ENCODE measurements at regions not wholly inside any gene's neighbourhood (a gene's known extent, or its start where the extent isn't known, plus 50 kb on each side); places are given as distances from the start of the nearest gene placed in this dataset.
A peak's percentile ranks its signal among the peaks of the same experiment; 100 is the strongest.

GRCh38 chr1:243917863-243918565 is 68.0 kb upstream of the AKT3 start:
- Histone ChIP-seq H3K9me3 (ENCODE audit: control insufficient read depth in 5 of 5, low read length in 5 of 5) (no peaks in the 10 kb centered on the region), H3K27me3 (ENCODE audit: control insufficient read depth in 5 of 5, insufficient read depth in 4 of 5, low read length in 5 of 5) (peaks cover 3 to 24% (median 12%) of the 10 kb centered on the region in 5 donors), H3K4me1 (ENCODE audit: control insufficient read depth in 5 of 5, insufficient read depth in 5 of 5, low read length in 5 of 5) (peaks cover 0 to 19% (median 15%) of the 10 kb centered on the region in 5 donors), H3K9ac (ENCODE audit: low read length in 5 of 5) (peak overlapping the region in 3 of 5 donors; percentile 48 to 70 (median 51)), H3K27ac (ENCODE audit: low read depth, low read length) (peak overlapping the region; percentile 29), H3K36me3 (ENCODE audit: control insufficient read depth in 5 of 5, insufficient read depth in 5 of 5, low read length in 5 of 5) (no peaks in the 10 kb centered on the region), H3K4me3 (ENCODE audit: low read depth in 1 of 5, low read length in 5 of 5) (peak overlapping the region; percentile 64 to 86 (median 79))

GRCh38 chr1:243917177-243917862 is 67.3 kb upstream of the AKT3 start:
- Histone ChIP-seq H3K9me3 (ENCODE audit: control insufficient read depth in 5 of 5, low read length in 5 of 5) (no peaks in the 10 kb centered on the region), H3K9ac (ENCODE audit: low read length in 5 of 5) (peak overlapping the region in 3 of 5 donors; percentile 48 to 70 (median 51)), H3K4me1 (ENCODE audit: control insufficient read depth in 5 of 5, insufficient read depth in 5 of 5, low read length in 5 of 5) (peaks cover 0 to 19% (median 15%) of the 10 kb centered on the region in 5 donors), H3K27ac (ENCODE audit: low read depth, low read length) (no peak overlapping the region), H3K27me3 (ENCODE audit: control insufficient read depth in 5 of 5, insufficient read depth in 4 of 5, low read length in 5 of 5) (peaks cover 3 to 24% (median 12%) of the 10 kb centered on the region in 5 donors), H3K4me3 (ENCODE audit: low read depth in 1 of 5, low read length in 5 of 5) (peak overlapping the region; percentile 64 to 86 (median 79)), H3K36me3 (ENCODE audit: control insufficient read depth in 5 of 5, insufficient read depth in 5 of 5, low read length in 5 of 5) (no peaks in the 10 kb centered on the region)

GRCh38 chr1:243916160-243916559 is 66.1 kb upstream of the AKT3 start:
- no peaks in the 10 kb centered on the region for H3K9me3 ChIP-seq (ENCODE audit: control insufficient read depth in 5 of 5, low read length in 5 of 5)
- H3K4me1 ChIP-seq (ENCODE audit: control insufficient read depth in 5 of 5, insufficient read depth in 5 of 5, low read length in 5 of 5) = peaks cover 0 to 19% (median 15%) of the 10 kb centered on the region in 5 donors
- no peaks in the 10 kb centered on the region for H3K36me3 ChIP-seq (ENCODE audit: control insufficient read depth in 5 of 5, insufficient read depth in 5 of 5, low read length in 5 of 5)
- peak overlapping the region in 1 of 5 donors; percentile 80 for H3K4me3 ChIP-seq (ENCODE audit: low read depth in 1 of 5, low read length in 5 of 5)
- H3K27me3 ChIP-seq (ENCODE audit: control insufficient read depth in 5 of 5, insufficient read depth in 4 of 5, low read length in 5 of 5) = peaks cover 3 to 24% (median 12%) of the 10 kb centered on the region in 5 donors
- H3K9ac ChIP-seq (ENCODE audit: low read length in 5 of 5) = no peak overlapping the region
- no peak overlapping the region for H3K27ac ChIP-seq (ENCODE audit: low read depth, low read length)

- Histone ChIP-seq H3K9ac (ENCODE audit: low read length in 5 of 5) (no peak overlapping the region), H3K4me1 (ENCODE audit: control insufficient read depth in 5 of 5, insufficient read depth in 5 of 5, low read length in 5 of 5) (peaks cover 0 to 11% (median 8%) of the 10 kb centered on the region in 5 donors)
Measured at GRCh38 chr1:243912347-243912746, 62.3 kb upstream of the AKT3 start.

GRCh38 chr1:243910607-243911006 is 60.6 kb upstream of the AKT3 start:
- H3K9me3 ChIP-seq (ENCODE audit: control insufficient read depth in 5 of 5, low read length in 5 of 5) = peaks cover 0 to 5% (median 0%) of the 10 kb centered on the region in 5 donors
- no peak overlapping the region for H3K4me3 ChIP-seq (ENCODE audit: low read depth in 1 of 5, low read length in 5 of 5)
- no peaks in the 10 kb centered on the region for H3K36me3 ChIP-seq (ENCODE audit: control insufficient read depth in 5 of 5, insufficient read depth in 5 of 5, low read length in 5 of 5)
- peaks cover 0 to 5% (median 4%) of the 10 kb centered on the region in 5 donors for H3K27me3 ChIP-seq (ENCODE audit: control insufficient read depth in 5 of 5, insufficient read depth in 4 of 5, low read length in 5 of 5)
- no peak overlapping the region for H3K9ac ChIP-seq (ENCODE audit: low read length in 5 of 5)
- no peaks in the 10 kb centered on the region for H3K4me1 ChIP-seq (ENCODE audit: control insufficient read depth in 5 of 5, insufficient read depth in 5 of 5, low read length in 5 of 5)
- no peak overlapping the region for H3K27ac ChIP-seq (ENCODE audit: low read depth, low read length)

More at GRCh38 chr1:243912347-243912746, 62.3 kb upstream of the AKT3 start:
- peaks cover 0 to 5% (median 0%) of the 10 kb centered on the region in 5 donors for H3K9me3 ChIP-seq (ENCODE audit: control insufficient read depth in 5 of 5, low read length in 5 of 5)
- no peak overlapping the region for H3K27ac ChIP-seq (ENCODE audit: low read depth, low read length)
- peaks cover 3 to 16% (median 10%) of the 10 kb centered on the region in 5 donors for H3K27me3 ChIP-seq (ENCODE audit: control insufficient read depth in 5 of 5, insufficient read depth in 4 of 5, low read length in 5 of 5)
- H3K36me3 ChIP-seq (ENCODE audit: control insufficient read depth in 5 of 5, insufficient read depth in 5 of 5, low read length in 5 of 5) = no peaks in the 10 kb centered on the region
- no peak overlapping the region for H3K4me3 ChIP-seq (ENCODE audit: low read depth in 1 of 5, low read length in 5 of 5)

GRCh38 chr1:243903895-243904294 is 53.9 kb upstream of the AKT3 start:
- no peak overlapping the region for H3K9ac ChIP-seq (ENCODE audit: low read length in 5 of 5)
- H3K4me1 ChIP-seq (ENCODE audit: control insufficient read depth in 5 of 5, insufficient read depth in 5 of 5, low read length in 5 of 5) = no peaks in the 10 kb centered on the region
- H3K4me3 ChIP-seq (ENCODE audit: low read depth in 1 of 5, low read length in 5 of 5) = no peak overlapping the region
- H3K27ac ChIP-seq (ENCODE audit: low read depth, low read length) = no peak overlapping the region
- H3K36me3 ChIP-seq (ENCODE audit: control insufficient read depth in 5 of 5, insufficient read depth in 5 of 5, low read length in 5 of 5) = no peaks in the 10 kb centered on the region
- no peaks in the 10 kb centered on the region for H3K9me3 ChIP-seq (ENCODE audit: control insufficient read depth in 5 of 5, low read length in 5 of 5)
- no peaks in the 10 kb centered on the region for H3K27me3 ChIP-seq (ENCODE audit: control insufficient read depth in 5 of 5, insufficient read depth in 4 of 5, low read length in 5 of 5)

- no peaks in the 10 kb centered on the region for H3K4me1 ChIP-seq (ENCODE audit: control insufficient read depth in 5 of 5, insufficient read depth in 5 of 5, low read length in 5 of 5)
- H3K36me3 ChIP-seq (ENCODE audit: control insufficient read depth in 5 of 5, insufficient read depth in 5 of 5, low read length in 5 of 5) = no peaks in the 10 kb centered on the region
- H3K9ac ChIP-seq (ENCODE audit: low read length in 5 of 5) = no peak overlapping the region
- no peaks in the 10 kb centered on the region for H3K27me3 ChIP-seq (ENCODE audit: control insufficient read depth in 5 of 5, insufficient read depth in 4 of 5, low read length in 5 of 5)
- no peaks in the 10 kb centered on the region for H3K9me3 ChIP-seq (ENCODE audit: control insufficient read depth in 5 of 5, low read length in 5 of 5)
- no peak overlapping the region for H3K4me3 ChIP-seq (ENCODE audit: low read depth in 1 of 5, low read length in 5 of 5)
- H3K27ac ChIP-seq (ENCODE audit: low read depth, low read length) = no peak overlapping the region
Measured at GRCh38 chr1:243903041-243903440, 53.0 kb upstream of the AKT3 start.

GRCh38 chr1:243902100-243902499 is 52.1 kb upstream of the AKT3 start:
- no peaks in the 10 kb centered on the region for H3K9me3 ChIP-seq (ENCODE audit: control insufficient read depth in 5 of 5, low read length in 5 of 5)
- no peak overlapping the region for H3K27ac ChIP-seq (ENCODE audit: low read depth, low read length)
- no peak overlapping the region for H3K9ac ChIP-seq (ENCODE audit: low read length in 5 of 5)
- no peaks in the 10 kb centered on the region for H3K36me3 ChIP-seq (ENCODE audit: control insufficient read depth in 5 of 5, insufficient read depth in 5 of 5, low read length in 5 of 5)
- no peaks in the 10 kb centered on the region for H3K4me1 ChIP-seq (ENCODE audit: control insufficient read depth in 5 of 5, insufficient read depth in 5 of 5, low read length in 5 of 5)
- H3K4me3 ChIP-seq (ENCODE audit: low read depth in 1 of 5, low read length in 5 of 5) = no peak overlapping the region
- H3K27me3 ChIP-seq (ENCODE audit: control insufficient read depth in 5 of 5, insufficient read depth in 4 of 5, low read length in 5 of 5) = peaks cover 0 to 2% (median 0%) of the 10 kb centered on the region in 5 donors

All from subcutaneous abdominal adipose tissue (tissue), 5 donors.